Right atrium auricular region (tissue), 2 donors: ENCODE measurements at regions not wholly inside any gene's neighbourhood (a gene's known extent, or its start where the extent isn't known, plus 50 kb on each side); places are given as distances from the start of the nearest gene placed in this dataset.

Experiments used
- DNase-seq: peaks from one replicate; pipeline ENCODE4 v3.0.0-alpha.2; 2019; ENCODE audit warnings: low spot score
- H3K27ac ChIP-seq, 2 donors: fragments of 200-600 bp; sonication (generic); 1 replicate in 1 of 2; 2 replicates in 1 of 2; pipeline ENCODE4 v1.5.1; 2016 to 2019
- H3K27me3 ChIP-seq, 2 donors: fragments of 200-600 bp; sonication (generic); one replicate each; pipeline versions ENCODE4 v1.5.1 to v1.6.0; 2017 to 2019
- H3K36me3 ChIP-seq: fragments of 200-600 bp; sonication (generic); one replicate; pipeline ENCODE4 v1.5.1; 2016
- H3K4me1 ChIP-seq, 2 donors: fragments of 200-600 bp; sonication (generic); one replicate each; pipeline versions ENCODE4 v1.5.1 to v1.6.0; 2017 to 2019
- H3K4me3 ChIP-seq, 2 donors: fragments of 200-600 bp; sonication (generic); 1 replicate in 1 of 2; 2 replicates in 1 of 2; pipeline ENCODE4 v1.5.1; 2017 to 2019; ENCODE audit warnings: mild to moderate bottlenecking in 1 of 2, moderate library complexity in 1 of 2
- H3K9me3 ChIP-seq, 2 donors: fragments of 200-600 bp; sonication (generic); one replicate each; pipeline ENCODE4 v1.5.1; 2019
- CTCF ChIP-seq, 2 donors: fragments of 200-600 bp; sonication (generic); IDR thresholded peaks; one replicate each; pipeline ENCODE4 v1.5.1; 2019; ENCODE audit warnings: antibody characterized with exemption in 2 of 2

GRCh38 chr3:31371484-31372177, 161.1 kb upstream of the STT3B start:
- Histone ChIP-seq H3K4me1 (peaks cover 0 to 4% of the 10 kb centered on the region in 2 donors), H3K4me3 (no peak overlapping the region), H3K27ac (no peak overlapping the region), H3K9me3 (no peaks in the 10 kb centered on the region), H3K36me3 (no peaks in the 10 kb centered on the region), H3K27me3 (no peaks in the 10 kb centered on the region)
- no peak for DNase-seq
- no peak for TF ChIP-seq CTCF (IDR thresholded peaks at IDR 0.05)

- Histone ChIP-seq H3K4me3 (no peak overlapping the region), H3K27ac (no peak overlapping the region), H3K27me3 (no peaks in the 10 kb centered on the region), H3K36me3 (no peaks in the 10 kb centered on the region), H3K4me1 (peaks cover 0 to 4% of the 10 kb centered on the region in 2 donors), H3K9me3 (no peaks in the 10 kb centered on the region)
- DNase-seq = no peak
- TF ChIP-seq CTCF (IDR thresholded peaks at IDR 0.05) = no peak
These were observed 159.0 kb upstream of the STT3B start for GRCh38 chr3:31373681-31374080.

- Histone ChIP-seq H3K27me3 (no peaks in the 10 kb centered on the region), H3K4me1 (no peaks in the 10 kb centered on the region), H3K9me3 (no peaks in the 10 kb centered on the region), H3K4me3 (no peak overlapping the region), H3K36me3 (no peaks in the 10 kb centered on the region), H3K27ac (no peak overlapping the region)
- DNase-seq = no peak
- TF ChIP-seq CTCF (IDR thresholded peaks at IDR 0.05) = no peak
These were observed 155.6 kb upstream of the STT3B start for GRCh38 chr3:31377045-31377642.

- Histone ChIP-seq H3K4me1 (no peaks in the 10 kb centered on the region), H3K9me3 (no peaks in the 10 kb centered on the region), H3K4me3 (no peak overlapping the region), H3K36me3 (no peaks in the 10 kb centered on the region), H3K27ac (no peak overlapping the region), H3K27me3 (no peaks in the 10 kb centered on the region)
- no peak for TF ChIP-seq CTCF (IDR thresholded peaks at IDR 0.05)
- no peak for DNase-seq
These were observed 154.5 kb upstream of the STT3B start for GRCh38 chr3:31378231-31378630.

GRCh38 chr3:31379598-31379997, 153.1 kb upstream of the STT3B start:
- no peak for TF ChIP-seq CTCF (IDR thresholded peaks at IDR 0.05)
- no peaks in the 10 kb centered on the region for H3K4me1 ChIP-seq

GRCh38 chr3:31382856-31383255, 149.9 kb upstream of the STT3B start:
- no peak for TF ChIP-seq CTCF (IDR thresholded peaks at IDR 0.05)
- Histone ChIP-seq H3K9me3 (no peaks in the 10 kb centered on the region), H3K27ac (no peak overlapping the region), H3K27me3 (no peaks in the 10 kb centered on the region), H3K36me3 (no peaks in the 10 kb centered on the region), H3K4me3 (no peak overlapping the region), H3K4me1 (no peaks in the 10 kb centered on the region)
- DNase-seq = no peak

More at GRCh38 chr3:31379598-31379997, 153.1 kb upstream of the STT3B start:
- H3K36me3 ChIP-seq = no peaks in the 10 kb centered on the region
- no peaks in the 10 kb centered on the region for H3K27me3 ChIP-seq
- H3K27ac ChIP-seq = no peak overlapping the region
- H3K9me3 ChIP-seq = no peaks in the 10 kb centered on the region
- H3K4me3 ChIP-seq = no peak overlapping the region
- DNase-seq = no peak
